Activated CD8-positive, alpha-beta T cell treated with anti-CD3 and anti-CD28 coated beads for 36 hours (primary cell): ENCODE measurements at regions not wholly inside any gene's neighbourhood (a gene's known extent, or its start where the extent isn't known, plus 50 kb on each side); places are given as distances from the start of the nearest gene placed in this dataset.

Experiments used
- ATAC-seq: fragments of 200-7000 bp; cut with Tn5 transposase; one replicate; pipeline ENCODE4 v1.10.0; 2021; ENCODE audit warnings: mild to moderate bottlenecking, moderate library complexity
- CTCF ChIA-PET: fragments of 350-600 bp; sonication (Branson Sonifier 250); formaldehyde crosslinking; loops from one replicate; lab custom pipeline; 2021; ENCODE audit warnings: antibody characterized with exemption; lab: Charles Lee
- POLR2A ChIA-PET: fragments of 350-600 bp; sonication (Branson Sonifier 250); formaldehyde crosslinking; loops from one replicate; lab custom pipeline; 2021; ENCODE audit warnings: antibody characterized with exemption; lab: Charles Lee
- DNase-seq: peaks from one replicate; pipeline ENCODE4 v3.0.0-alpha.2; 2020
- H3K27ac Mint-ChIP-seq: one replicate; pipeline ENCODE4 v1.8.0; 2021; ENCODE audit warnings: mild to moderate bottlenecking, mixed read lengths
- H3K27me3 Mint-ChIP-seq: one replicate; pipeline ENCODE4 v1.8.0; 2021; ENCODE audit warnings: mixed read lengths
- H3K36me3 Mint-ChIP-seq: one replicate; pipeline ENCODE4 v1.8.0; 2021; ENCODE audit warnings: low read depth, mixed read lengths
- H3K4me1 Mint-ChIP-seq: one replicate; pipeline ENCODE4 v1.8.0; 2021; ENCODE audit warnings: low read depth, mixed read lengths
- H3K4me3 Mint-ChIP-seq: one replicate; pipeline ENCODE4 v1.8.0; 2021; ENCODE audit warnings: mild to moderate bottlenecking, moderate library complexity, mixed read lengths
- H3K9me3 Mint-ChIP-seq: one replicate; pipeline ENCODE4 v1.8.0; 2021; ENCODE audit warnings: mixed read lengths
- CTCF ChIP-seq: fragments of 200-600 bp; IDR thresholded peaks from one replicate; pipeline ENCODE4 v1.8.0; 2022; ENCODE audit warnings: antibody characterized with exemption, mild to moderate bottlenecking
- intact Hi-C: fragments of 100-400 bp; cut with micrococcal nuclease; formaldehyde crosslinking; loops from one replicate; pipeline ENCODE4 v1.10.0; 2022

- H3K4me3 Mint-ChIP-seq, result no peak overlapping the region
- peaks cover 4% of the 10 kb centered on the region for H3K27me3 Mint-ChIP-seq
- H3K9me3 Mint-ChIP-seq, result no peaks in the 10 kb centered on the region
- TF ChIP-seq CTCF, result no peak
- ChIA-PET CTCF (no interaction called here), POLR2A (no interaction called here)
- H3K36me3 Mint-ChIP-seq, result no peaks in the 10 kb centered on the region
- no peak for DNase-seq
- intact Hi-C loops, result no loop called here
- no peak overlapping the region for H3K27ac Mint-ChIP-seq
- no peak for ATAC-seq
- H3K4me1 Mint-ChIP-seq, result no peaks in the 10 kb centered on the region
Measured at GRCh38 chr17:14859542-14859941, 405.6 kb downstream of the PMP22 start.

GRCh38 chr17:14856176-14856575, 408.9 kb downstream of the PMP22 start:
- ATAC-seq (no peak), DNase-seq (no peak)
- Mint-ChIP-seq H3K27me3 (peaks cover 4% of the 10 kb centered on the region), H3K4me1 (no peaks in the 10 kb centered on the region), H3K4me3 (no peak overlapping the region), H3K36me3 (no peaks in the 10 kb centered on the region), H3K27ac (no peak overlapping the region), H3K9me3 (no peaks in the 10 kb centered on the region)
- no peak for TF ChIP-seq CTCF
- intact Hi-C loops, result no loop called here
- ChIA-PET POLR2A (no interaction called here), CTCF (no interaction called here)

GRCh38 chr17:14854691-14855090, 410.4 kb downstream of the PMP22 start:
- no peaks in the 10 kb centered on the region for H3K9me3 Mint-ChIP-seq
- TF ChIP-seq CTCF, result no peak
- H3K4me1 Mint-ChIP-seq, result no peaks in the 10 kb centered on the region
- no peak for DNase-seq
- intact Hi-C loops, result no loop called here
- H3K27me3 Mint-ChIP-seq, result peaks cover 4% of the 10 kb centered on the region
- CTCF ChIA-PET, result no interaction called here
- ATAC-seq, result no peak
- no peak overlapping the region for H3K4me3 Mint-ChIP-seq
- H3K27ac Mint-ChIP-seq, result no peak overlapping the region
- POLR2A ChIA-PET, result interaction anchor here (0.6 kb wide), 1 partner anchor 1151 kb away, joined by 3 read pairs; no protein-coding TSS in a partner anchor
- no peaks in the 10 kb centered on the region for H3K36me3 Mint-ChIP-seq

GRCh38 chr17:14845591-14846281, 419.4 kb downstream of the PMP22 start:
- Mint-ChIP-seq H3K27me3 (peaks cover 9% of the 10 kb centered on the region), H3K9me3 (no peaks in the 10 kb centered on the region), H3K27ac (no peak overlapping the region), H3K4me1 (no peaks in the 10 kb centered on the region), H3K36me3 (no peaks in the 10 kb centered on the region), H3K4me3 (no peak overlapping the region)
- no peak for TF ChIP-seq CTCF
- POLR2A ChIA-PET, result no interaction called here
- ATAC-seq (no peak), DNase-seq (no peak)
- intact Hi-C loops, result no loop called here
- CTCF ChIA-PET, result no interaction called here

- no peaks in the 10 kb centered on the region for H3K9me3 Mint-ChIP-seq
- H3K36me3 Mint-ChIP-seq, result no peaks in the 10 kb centered on the region
- ATAC-seq (no peak), DNase-seq (no peak)
- peaks cover 3% of the 10 kb centered on the region for H3K27me3 Mint-ChIP-seq
- H3K27ac Mint-ChIP-seq, result no peak overlapping the region
- POLR2A ChIA-PET, result no interaction called here
- intact Hi-C loops, result no loop called here
- no peak overlapping the region for H3K4me3 Mint-ChIP-seq
- no peaks in the 10 kb centered on the region for H3K4me1 Mint-ChIP-seq
- CTCF ChIA-PET, result no interaction called here
- TF ChIP-seq CTCF, result no peak
Measured at GRCh38 chr17:14843086-14843795, 421.9 kb downstream of the PMP22 start.
